ENCODE measurements at regions not wholly inside any gene's neighbourhood (a gene's known extent, or its start where the extent isn't known, plus 50 kb on each side); places are given as distances from the start of the nearest gene placed in this dataset.

GRCh38 chr2:137764646-137765045 lies 199.6 kb upstream of the HNMT start:
- TF ChIP-seq POLR2AphosphoS5 (IDR thresholded peaks at IDR 0.05) = no peak
- TF ChIP-seq, protein P1, sequence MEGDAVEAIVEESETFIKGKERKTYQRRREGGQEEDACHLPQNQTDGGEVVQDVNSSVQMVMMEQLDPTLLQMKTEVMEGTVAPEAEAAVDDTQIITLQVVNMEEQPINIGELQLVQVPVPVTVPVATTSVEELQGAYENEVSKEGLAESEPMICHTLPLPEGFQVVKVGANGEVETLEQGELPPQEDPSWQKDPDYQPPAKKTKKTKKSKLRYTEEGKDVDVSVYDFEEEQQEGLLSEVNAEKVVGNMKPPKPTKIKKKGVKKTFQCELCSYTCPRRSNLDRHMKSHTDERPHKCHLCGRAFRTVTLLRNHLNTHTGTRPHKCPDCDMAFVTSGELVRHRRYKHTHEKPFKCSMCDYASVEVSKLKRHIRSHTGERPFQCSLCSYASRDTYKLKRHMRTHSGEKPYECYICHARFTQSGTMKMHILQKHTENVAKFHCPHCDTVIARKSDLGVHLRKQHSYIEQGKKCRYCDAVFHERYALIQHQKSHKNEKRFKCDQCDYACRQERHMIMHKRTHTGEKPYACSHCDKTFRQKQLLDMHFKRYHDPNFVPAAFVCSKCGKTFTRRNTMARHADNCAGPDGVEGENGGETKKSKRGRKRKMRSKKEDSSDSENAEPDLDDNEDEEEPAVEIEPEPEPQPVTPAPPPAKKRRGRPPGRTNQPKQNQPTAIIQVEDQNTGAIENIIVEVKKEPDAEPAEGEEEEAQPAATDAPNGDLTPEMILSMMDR (IDR thresholded peaks at IDR 0.05) = no peak
- TF ChIP-seq POLR2A (IDR thresholded peaks at IDR 0.05) = no peak
